K562 (cell line): ENCODE measurements at regions not wholly inside any gene's neighbourhood (a gene's known extent, or its start where the extent isn't known, plus 50 kb on each side); places are given as distances from the start of the nearest gene placed in this dataset.

Experiments
- ATAC-seq: fragments of 200-7000 bp; cut with Tn5 transposase; 3 replicates; pipeline ENCODE4 v1.9.1; 2020; ENCODE audit warnings: moderate library complexity
- BruUV-seq: library from RNA; stranded (reverse); fragments of 400-500 nt; replicated peaks from 2 replicates; lab custom pipeline; 2021; lab: Mats Ljungman, UMichigan
- CTCF ChIA-PET: fragments of 300-600 bp; formaldehyde crosslinking; extraction: SDS; loops from one replicate; lab custom pipeline; 2021; ENCODE audit warnings: low intra/inter-chr PET ratio; lab: Yijun Ruan, JAX
- POLR2A ChIA-PET: fragments of 300-600, 350-650 bp; sonication (Branson Sonifier 250); formaldehyde crosslinking; extraction: SDS; loops from one replicate; lab custom pipeline; 2021; ENCODE audit warnings: antibody characterized with exemption, inconsistent platforms; lab: Yijun Ruan, JAX
- DNase-seq, 4 experiments: peaks; one replicate each; pipeline versions ENCODE4 v3.0.0 to v3.0.0-alpha.2; 2011 to 2018; ENCODE audit warnings: low spot score in 3 of 4, mixed read lengths in 3 of 4; ENCODE audit errors: extremely low read depth in 1 of 4
- FAIRE-seq: peaks from 2 replicates; lab custom pipeline; 2011; peaks lifted over from hg19 to GRCh38; lab: Jason Lieb, UNC
- H2AFZ ChIP-seq: 2 replicates; pipeline ENCODE4 v1.6.0; 2011; ENCODE audit warnings: low read depth, low read length, control low read depth, inconsistent platforms
- H3K27ac ChIP-seq: fragments of 200-600 bp; 3 replicates; pipeline ENCODE4 v1.8.0; 2011; ENCODE audit warnings: low read depth, mild to moderate bottlenecking, control low read depth, inconsistent platforms, low read length, moderate library complexity, mixed read lengths; ENCODE audit errors: extremely low read depth
- H3K27me3 ChIP-seq, 2 experiments: fragments of 300-600 bp in 1 of 2; 2 replicates in 1 of 2; 3 replicates in 1 of 2; pipeline versions ENCODE4 v1.6.0 to v1.8.0; 2011; ENCODE audit warnings: inconsistent platforms in 2 of 2, low read length in 2 of 2, mild to moderate bottlenecking in 1 of 2, mixed read lengths in 1 of 2, moderate library complexity in 1 of 2; ENCODE audit not compliant: control insufficient read depth in 2 of 2, insufficient read depth in 2 of 2
- H3K36me3 ChIP-seq: fragments of 300-600 bp; 3 replicates; pipeline ENCODE4 v1.8.0; 2011; ENCODE audit warnings: mild to moderate bottlenecking, low read length, inconsistent platforms; ENCODE audit not compliant: control insufficient read depth, insufficient read depth
- H3K4me1 ChIP-seq, 2 experiments: fragments of 200-600 bp in 1 of 2; replicated peaks in 1 of 2; 2 replicates in 1 of 2; 3 replicates in 1 of 2; pipeline versions ENCODE4 v1.5.1 to v1.8.0; 2011; ENCODE audit warnings: inconsistent platforms in 2 of 2, low read length in 2 of 2, mild to moderate bottlenecking in 1 of 2, mixed read lengths in 1 of 2, moderate library complexity in 1 of 2; ENCODE audit not compliant: control insufficient read depth in 2 of 2, insufficient read depth in 2 of 2
- H3K4me2 ChIP-seq: 2 replicates; pipeline ENCODE4 v1.6.1; 2011; ENCODE audit warnings: low read length, control low read depth, inconsistent platforms, mixed read lengths; ENCODE audit not compliant: insufficient read depth
- H3K4me3 ChIP-seq: fragments of 200-600 bp; sonication (generic), shearing (Covaris generic); 2 replicates; pipeline ENCODE4 v1.5.1; 2016; ENCODE audit warnings: control low read depth, inconsistent platforms
- H3K79me2 ChIP-seq: fragments of 200-600 bp; 3 replicates; pipeline ENCODE4 v1.8.0; 2011; ENCODE audit warnings: low read length, inconsistent platforms; ENCODE audit not compliant: control insufficient read depth, insufficient read depth
- H3K9ac ChIP-seq, 2 experiments: 2 replicates each; pipeline versions ENCODE4 v1.6.0 to v1.6.1; 2011; ENCODE audit warnings: low read depth in 2 of 2, low read length in 2 of 2, control low read depth in 1 of 2, inconsistent platforms in 1 of 2, mild to moderate bottlenecking in 1 of 2, mixed read lengths in 1 of 2; ENCODE audit not compliant: insufficient read depth in 1 of 2
- H3K9me1 ChIP-seq: one replicate; pipeline ENCODE4 v1.6.0; 2011; ENCODE audit warnings: inconsistent platforms, mild to moderate bottlenecking, low read length, moderate library complexity; ENCODE audit not compliant: control insufficient read depth, insufficient read depth
- H3K9me3 ChIP-seq: replicated peaks from 2 replicates; pipeline ENCODE4 v1.5.1; 2011; ENCODE audit warnings: low read depth, low read length, inconsistent platforms; ENCODE audit not compliant: control insufficient read depth, insufficient read depth
- H4K20me1 ChIP-seq: replicated peaks from 2 replicates; pipeline ENCODE4 v1.6.1; 2011; ENCODE audit warnings: low read length, inconsistent platforms, mixed read lengths; ENCODE audit not compliant: control insufficient read depth, insufficient read depth
- CBX5 ChIP-seq: IDR thresholded peaks from 2 replicates; pipeline ENCODE4 v1.6.1; 2014; ENCODE audit warnings: low read depth, borderline replicate concordance
- L3MBTL2 ChIP-seq: fragments of 450-650 bp; IDR thresholded peaks from 2 replicates; pipeline ENCODE4 v1.6.1; 2016; ENCODE audit warnings: mild to moderate bottlenecking, moderate library complexity
- THRAP3 ChIP-seq: fragments of 450-650 bp; IDR thresholded peaks from 2 replicates; pipeline ENCODE4 v1.6.1; 2016; ENCODE audit warnings: mild to moderate bottlenecking, inconsistent platforms, borderline replicate concordance
- ZSCAN29 ChIP-seq: fragments of 450-650 bp; IDR thresholded peaks from 2 replicates; pipeline ENCODE4 v1.6.1; 2017
- WGBS: fragments of 100-300 bp; shearing (Covaris generic); methylation state at CpG from one replicate; pipeline ENCODE4 v1.1.6; 2016; ENCODE audit warnings: low coverage, mixed read lengths; ENCODE audit not compliant: insufficient coverage; ENCODE audit errors: missing lambda C conversion rate; 5-methylcytosine and 5-hydroxymethylcytosine counted together
- in situ Hi-C: fragments of 300-500 bp; cut with MboI; formaldehyde crosslinking; loops from 4 replicates; pipeline ENCODE4 v1.15.0; 2018; ENCODE audit warnings: inconsistent platforms, mixed read lengths
- intact Hi-C: fragments of 100-400 bp; cut with micrococcal nuclease; formaldehyde crosslinking; loops from 2 replicates; pipeline ENCODE4 v1.14.2; 2022
- TF ChIP-seq, protein P1 (sequence below): fragments of 450-650 bp; conservative IDR thresholded peaks from 2 replicates; pipeline ENCODE4 v1.6.1; 2016; ENCODE audit warnings: missing genetic modification characterization, low read depth, mild to moderate bottlenecking, control low read depth, missing compliant biosample characterization
- TF ChIP-seq, protein P2 (sequence below): fragments of 450-650 bp; IDR thresholded peaks from 2 replicates; pipeline ENCODE4 v1.6.1; 2016; ENCODE audit warnings: mild to moderate bottlenecking

DNA sequence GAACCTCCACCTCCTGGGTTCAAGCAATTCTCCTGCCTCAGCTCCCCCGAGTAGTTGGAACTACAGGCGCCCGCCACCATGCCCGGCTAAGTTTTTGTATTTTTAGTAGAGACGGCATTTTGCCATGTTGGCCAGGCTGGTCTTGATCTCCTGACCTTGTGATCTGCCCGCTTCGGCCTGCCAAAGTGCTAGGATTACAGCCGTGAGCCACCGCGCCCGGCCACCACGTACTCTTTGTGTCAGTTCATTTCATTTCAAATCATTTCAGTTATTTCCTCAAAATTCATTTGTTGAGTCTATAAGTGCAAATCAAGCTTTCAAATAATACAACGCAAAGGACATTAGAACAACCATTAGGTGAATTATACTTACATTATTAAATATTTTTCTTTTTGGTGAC lies 943.8 kb downstream of the TYW1 start:
- Histone ChIP-seq H3K36me3 (no peaks in the 10 kb centered on the region), H3K9me1 (no peaks in the 10 kb centered on the region), H2AFZ (no peak overlapping the region), H4K20me1 (no peaks in the 10 kb centered on the region), H3K9me3 (no peaks in the 10 kb centered on the region), H3K79me2 (no peaks in the 10 kb centered on the region), H3K27ac (no peak overlapping the region), H3K4me2 (no peak overlapping the region), H3K4me1 (no peaks in the 10 kb centered on the region), H3K9ac (no peak overlapping the region), H3K27me3 (0 out of 5 replicates have a peak, but pooled peaks cover 0 to 4% of the 10 kb centered on the region in 2 experiments), H3K4me3 (no peak overlapping the region)
- in situ Hi-C loops (no loop called here), intact Hi-C loops (no loop called here)
- TF ChIP-seq THRAP3 (no peak), CBX5 (no peak), L3MBTL2 (no peak), ZSCAN29 (no peak)
- TF ChIP-seq, protein P1, sequence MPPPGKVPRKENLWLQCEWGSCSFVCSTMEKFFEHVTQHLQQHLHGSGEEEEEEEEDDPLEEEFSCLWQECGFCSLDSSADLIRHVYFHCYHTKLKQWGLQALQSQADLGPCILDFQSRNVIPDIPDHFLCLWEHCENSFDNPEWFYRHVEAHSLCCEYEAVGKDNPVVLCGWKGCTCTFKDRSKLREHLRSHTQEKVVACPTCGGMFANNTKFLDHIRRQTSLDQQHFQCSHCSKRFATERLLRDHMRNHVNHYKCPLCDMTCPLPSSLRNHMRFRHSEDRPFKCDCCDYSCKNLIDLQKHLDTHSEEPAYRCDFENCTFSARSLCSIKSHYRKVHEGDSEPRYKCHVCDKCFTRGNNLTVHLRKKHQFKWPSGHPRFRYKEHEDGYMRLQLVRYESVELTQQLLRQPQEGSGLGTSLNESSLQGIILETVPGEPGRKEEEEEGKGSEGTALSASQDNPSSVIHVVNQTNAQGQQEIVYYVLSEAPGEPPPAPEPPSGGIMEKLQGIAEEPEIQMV (tag): no peak
- TF ChIP-seq, protein P2, sequence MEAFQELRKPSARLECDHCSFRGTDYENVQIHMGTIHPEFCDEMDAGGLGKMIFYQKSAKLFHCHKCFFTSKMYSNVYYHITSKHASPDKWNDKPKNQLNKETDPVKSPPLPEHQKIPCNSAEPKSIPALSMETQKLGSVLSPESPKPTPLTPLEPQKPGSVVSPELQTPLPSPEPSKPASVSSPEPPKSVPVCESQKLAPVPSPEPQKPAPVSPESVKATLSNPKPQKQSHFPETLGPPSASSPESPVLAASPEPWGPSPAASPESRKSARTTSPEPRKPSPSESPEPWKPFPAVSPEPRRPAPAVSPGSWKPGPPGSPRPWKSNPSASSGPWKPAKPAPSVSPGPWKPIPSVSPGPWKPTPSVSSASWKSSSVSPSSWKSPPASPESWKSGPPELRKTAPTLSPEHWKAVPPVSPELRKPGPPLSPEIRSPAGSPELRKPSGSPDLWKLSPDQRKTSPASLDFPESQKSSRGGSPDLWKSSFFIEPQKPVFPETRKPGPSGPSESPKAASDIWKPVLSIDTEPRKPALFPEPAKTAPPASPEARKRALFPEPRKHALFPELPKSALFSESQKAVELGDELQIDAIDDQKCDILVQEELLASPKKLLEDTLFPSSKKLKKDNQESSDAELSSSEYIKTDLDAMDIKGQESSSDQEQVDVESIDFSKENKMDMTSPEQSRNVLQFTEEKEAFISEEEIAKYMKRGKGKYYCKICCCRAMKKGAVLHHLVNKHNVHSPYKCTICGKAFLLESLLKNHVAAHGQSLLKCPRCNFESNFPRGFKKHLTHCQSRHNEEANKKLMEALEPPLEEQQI: no peak
- CTCF ChIA-PET: no interaction called here
- POLR2A ChIA-PET: no interaction called here
- DNase-seq (no peak), FAIRE-seq (no peak), ATAC-seq (no peak)
- no TSS peak for BruUV-seq
- 1% methylated on average over 13 of the region's 13 CpGs for WGBS
